ENCODE measurements at regions not wholly inside any gene's neighbourhood (a gene's known extent, or its start where the extent isn't known, plus 50 kb on each side); places are given as distances from the start of the nearest gene placed in this dataset.

DNA sequence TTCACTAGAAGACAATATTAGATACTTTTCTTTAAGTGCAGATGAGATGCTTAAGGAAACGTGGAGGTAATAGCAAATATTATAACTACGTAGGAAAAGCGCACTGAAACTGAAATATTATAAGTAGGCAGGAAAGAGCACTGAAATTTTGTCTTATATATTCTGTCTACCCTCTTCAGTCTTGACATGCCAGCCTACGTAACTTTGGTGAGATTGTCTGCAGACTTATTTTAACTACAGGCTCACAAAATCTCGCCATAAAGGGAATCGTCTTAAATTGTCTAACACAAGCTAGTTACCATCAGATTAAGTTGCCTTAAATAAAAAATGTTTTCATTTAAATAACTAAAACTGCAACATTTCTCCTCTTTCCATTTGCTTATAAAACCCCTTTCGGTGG, 280.1 kb upstream of the PTER start:
- Histone ChIP-seq H4K20me1 (ENCODE audit: insufficient read depth, low read length) (no peaks in the 10 kb centered on the region), H3K4me1 (ENCODE audit: control insufficient read depth, insufficient read depth, low read length) (no peaks in the 10 kb centered on the region), H3K18ac (ENCODE audit: low read depth, low read length) (no peak overlapping the region), H3K9me3 (ENCODE audit: control insufficient read depth, insufficient read depth, low read length) (peaks cover 4% of the 10 kb centered on the region), H4K5ac (ENCODE audit: low read depth, low read length) (no peak overlapping the region), H2BK5ac (ENCODE audit: low read depth, low read length, poor library complexity, severe bottlenecking) (no peak overlapping the region), H3K23ac (ENCODE audit: low read depth, low read length) (no peak overlapping the region), H3K27me3 (ENCODE audit: control insufficient read depth, insufficient read depth, low read length) (no peaks in the 10 kb centered on the region), H2BK15ac (ENCODE audit: low read depth, low read length) (no peak overlapping the region), H3K79me1 (ENCODE audit: low read depth in 1 of 2, low read length in 2 of 2) (no peaks in the 10 kb centered on the region), H2BK20ac (ENCODE audit: low read depth, low read length) (no peak overlapping the region), H3K4me3 (ENCODE audit: insufficient read depth, low read depth, low read length) (no peak overlapping the region), H3K36me3 (ENCODE audit: control insufficient read depth, insufficient read depth, low read length) (no peaks in the 10 kb centered on the region), H3K4ac (ENCODE audit: low read depth, low read length) (no peak overlapping the region), H4K8ac (ENCODE audit: low read depth in 2 of 2, low read length in 2 of 2) (no peak overlapping the region), H3K9ac (ENCODE audit: low read depth, low read length) (no peak overlapping the region), H2AK5ac (ENCODE audit: low read depth, low read length) (no peak overlapping the region), H2AK9ac (replicated peaks; ENCODE audit: low read depth, low read length, poor library complexity) (no peak overlapping the region), H3K9me1 (ENCODE audit: insufficient read depth, low read length) (no peaks in the 10 kb centered on the region), H4K91ac (ENCODE audit: insufficient read depth, low read depth, low read length) (no peak overlapping the region), H3K56ac (ENCODE audit: extremely low read depth, insufficient read depth, low read length) (no peak overlapping the region), H3K4me2 (ENCODE audit: low read depth, low read length) (no peak overlapping the region), H3K14ac (replicated peaks; ENCODE audit: low read depth, low read length) (no peak overlapping the region), H2BK120ac (ENCODE audit: low read depth, low read length) (no peak overlapping the region), H3K27ac (ENCODE audit: insufficient read depth, low read length) (no peak overlapping the region), H2AFZ (replicated peaks; ENCODE audit: low read length, poor library complexity) (no peak overlapping the region)
- BruUV-seq (replicated peaks): no TSS peak
- dilution Hi-C loops (cut with HindIII; ENCODE audit: low sequenced_read_pairs, unreplicated experiment): no loop called here
- in situ Hi-C loops (cut with MboI; ENCODE audit: low sequenced_read_pairs): no loop called here
- CTCF ChIA-PET: no interaction called here
- intact Hi-C loops (cut with micrococcal nuclease): no loop called here
- no peak for ATAC-seq (ENCODE audit: low read depth)
- no CpG with 5 or more reads among the region's 7 CpGs for WGBS, 2 experiments (ENCODE audit: extremely low coverage in 2 of 2, insufficient read length in 1 of 2)
- POLR2A ChIA-PET (ENCODE audit: unreplicated experiment): no interaction called here
- TF ChIP-seq, protein P1, sequence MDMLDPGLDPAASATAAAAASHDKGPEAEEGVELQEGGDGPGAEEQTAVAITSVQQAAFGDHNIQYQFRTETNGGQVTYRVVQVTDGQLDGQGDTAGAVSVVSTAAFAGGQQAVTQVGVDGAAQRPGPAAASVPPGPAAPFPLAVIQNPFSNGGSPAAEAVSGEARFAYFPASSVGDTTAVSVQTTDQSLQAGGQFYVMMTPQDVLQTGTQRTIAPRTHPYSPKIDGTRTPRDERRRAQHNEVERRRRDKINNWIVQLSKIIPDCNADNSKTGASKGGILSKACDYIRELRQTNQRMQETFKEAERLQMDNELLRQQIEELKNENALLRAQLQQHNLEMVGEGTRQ (IDR thresholded peaks at IDR 0.05; ENCODE audit: low read depth, low read length): no peak
- TF ChIP-seq RCOR1 (IDR thresholded peaks at IDR 0.05; ENCODE audit: insufficient replicate concordance, low read length) (no peak), POLR2A (IDR thresholded peaks at IDR 0.05; ENCODE audit: low read depth, low read length) (no peak), MAZ (IDR thresholded peaks at IDR 0.05; ENCODE audit: borderline replicate concordance, low read depth, low read length) (no peak), RFX5 (IDR thresholded peaks at IDR 0.05; ENCODE audit: low read depth, low read length) (no peak), BHLHE40 (IDR thresholded peaks at IDR 0.05; ENCODE audit: low read depth, low read length) (no peak), CHD1 (IDR thresholded peaks at IDR 0.05; ENCODE audit: low read depth, low read length) (no peak), RAD21 (IDR thresholded peaks at IDR 0.05; ENCODE audit: low read length) (no peak), CEBPB (IDR thresholded peaks at IDR 0.05; ENCODE audit: low read depth, low read length) (no peak), MXI1 (IDR thresholded peaks at IDR 0.05; ENCODE audit: borderline replicate concordance, low read depth, low read length) (no peak)
- TF ChIP-seq, protein P2, sequence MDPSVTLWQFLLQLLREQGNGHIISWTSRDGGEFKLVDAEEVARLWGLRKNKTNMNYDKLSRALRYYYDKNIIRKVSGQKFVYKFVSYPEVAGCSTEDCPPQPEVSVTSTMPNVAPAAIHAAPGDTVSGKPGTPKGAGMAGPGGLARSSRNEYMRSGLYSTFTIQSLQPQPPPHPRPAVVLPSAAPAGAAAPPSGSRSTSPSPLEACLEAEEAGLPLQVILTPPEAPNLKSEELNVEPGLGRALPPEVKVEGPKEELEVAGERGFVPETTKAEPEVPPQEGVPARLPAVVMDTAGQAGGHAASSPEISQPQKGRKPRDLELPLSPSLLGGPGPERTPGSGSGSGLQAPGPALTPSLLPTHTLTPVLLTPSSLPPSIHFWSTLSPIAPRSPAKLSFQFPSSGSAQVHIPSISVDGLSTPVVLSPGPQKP (IDR thresholded peaks at IDR 0.05; ENCODE audit: borderline replicate concordance, low read depth, low read length): no peak
- no peak for DNase-seq

All from IMR-90 (cell line).